ENCODE measurements at regions not wholly inside any gene's neighbourhood (a gene's known extent, or its start where the extent isn't known, plus 50 kb on each side); places are given as distances from the start of the nearest gene placed in this dataset.
A peak's percentile ranks its signal among the peaks of the same experiment; 100 is the strongest.

DNA sequence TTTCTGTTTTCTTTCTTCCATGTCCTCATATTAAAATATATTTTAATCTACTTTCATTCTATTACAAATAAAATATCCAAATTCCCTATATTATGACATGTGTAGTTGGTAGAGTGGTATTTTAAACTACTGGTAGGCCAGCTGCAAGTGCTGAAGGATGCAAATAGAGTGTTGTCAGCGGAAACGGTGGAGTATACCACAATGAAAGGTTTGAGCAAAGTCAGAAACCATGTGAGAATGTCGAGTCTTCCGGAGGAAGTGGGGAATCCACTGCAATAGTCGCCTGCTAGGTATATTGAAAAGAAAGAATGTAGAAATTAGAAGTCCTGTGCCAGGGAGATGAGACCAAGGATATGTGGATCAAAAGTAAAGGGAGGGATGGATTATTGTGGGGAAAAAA lies 373.9 kb downstream of the DSEL start:
- ATAC-seq, result no peak
- 58 to 81% methylated on average over 5 of the region's 5 CpGs for WGBS, 2 donors
- peaks cover 6% of the 10 kb centered on the region for H3K4me1 ChIP-seq
- H3K27me3 ChIP-seq, result no peaks in the 10 kb centered on the region
- intact Hi-C loops (cut with DNase I), result no loop called here
- H3K4me3 ChIP-seq, result no peak overlapping the region
- no peak for TF ChIP-seq CTCF (IDR thresholded peaks at IDR 0.05)
- no peak for TF ChIP-seq POLR2A (IDR thresholded peaks at IDR 0.05)
- H3K27ac ChIP-seq, result no peak overlapping the region
- DNase-seq, result no peak
- no peaks in the 10 kb centered on the region for H3K9me3 ChIP-seq
- no peaks in the 10 kb centered on the region for H3K36me3 ChIP-seq (replicated peaks in 1 of 2; ENCODE audit: insufficient read depth in 1 of 2, low read depth in 2 of 2)

- Histone ChIP-seq H3K4me3 (no peak overlapping the region), H3K27me3 (no peaks in the 10 kb centered on the region), H3K4me1 (peaks cover 3% of the 10 kb centered on the region), H3K36me3 (replicated peaks in 1 of 2; ENCODE audit: insufficient read depth in 1 of 2, low read depth in 2 of 2) (no peaks in the 10 kb centered on the region), H3K9me3 (no peaks in the 10 kb centered on the region), H3K27ac (no peak overlapping the region)
- TF ChIP-seq CTCF (IDR thresholded peaks at IDR 0.05) (no peak), POLR2A (IDR thresholded peaks at IDR 0.05) (no peak)
- intact Hi-C loops (cut with DNase I), result no loop called here
- 64 to 66% methylated on average over 2 of the region's 2 CpGs for WGBS, 2 donors
- no peak for ATAC-seq
- DNase-seq, result no peak
Measured at GRCh38 chr18:67140495-67140894, 376.0 kb downstream of the DSEL start.

DNA sequence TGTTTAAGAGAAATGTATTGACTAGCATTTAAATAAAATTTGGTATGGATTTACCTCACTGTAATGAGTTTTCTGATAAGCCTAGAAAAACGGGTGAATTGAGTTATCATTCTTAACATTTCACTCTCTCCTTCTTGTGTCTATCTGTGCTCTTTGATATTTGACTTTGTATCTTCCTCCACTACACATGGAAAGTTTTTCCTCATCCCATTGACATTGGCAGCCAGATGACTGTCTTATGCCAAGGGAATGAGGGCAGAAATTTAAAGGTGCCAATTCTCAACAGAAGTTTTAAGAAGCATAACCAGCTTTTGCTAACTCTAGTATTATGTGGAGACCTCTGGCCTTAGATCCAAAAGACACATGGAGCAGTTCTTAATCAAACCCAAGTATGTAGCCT lies 376.6 kb downstream of the DSEL start:
- 25% methylated on average over 1 of the region's 1 CpG for WGBS, 2 donors
- TF ChIP-seq POLR2A (IDR thresholded peaks at IDR 0.05), result no peak
- TF ChIP-seq CTCF (IDR thresholded peaks at IDR 0.05), result no peak
- Histone ChIP-seq H3K27me3 (no peaks in the 10 kb centered on the region), H3K36me3 (replicated peaks in 1 of 2; ENCODE audit: insufficient read depth in 1 of 2, low read depth in 2 of 2) (no peaks in the 10 kb centered on the region), H3K27ac (no peak overlapping the region), H3K4me3 (no peak overlapping the region), H3K9me3 (no peaks in the 10 kb centered on the region), H3K4me1 (no peaks in the 10 kb centered on the region)
- intact Hi-C loops (cut with DNase I), result no loop called here
- DNase-seq (no peak), ATAC-seq (no peak)

DNA sequence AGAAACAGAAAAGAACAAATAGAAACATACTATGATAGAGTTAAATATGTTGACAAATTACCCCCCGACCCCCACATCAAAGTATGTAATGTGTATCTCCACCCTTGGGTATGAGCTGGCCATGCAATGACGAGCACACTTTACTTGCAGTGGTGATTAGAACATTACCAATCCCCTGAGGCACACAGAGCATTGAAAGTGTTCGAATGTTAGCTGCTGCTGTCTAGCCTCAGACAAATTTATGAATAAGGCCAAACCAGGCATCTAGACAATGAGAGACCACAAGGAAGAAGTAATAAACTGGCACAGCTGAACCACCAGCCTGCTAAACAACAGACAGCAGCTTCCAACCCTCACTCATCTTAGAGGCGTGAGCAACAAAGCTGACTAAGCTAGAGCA lies 380.5 kb downstream of the DSEL start:
- no peaks in the 10 kb centered on the region for H3K9me3 ChIP-seq
- DNase-seq (no peak), ATAC-seq (no peak)
- TF ChIP-seq POLR2A (IDR thresholded peaks at IDR 0.05), result no peak
- no peak for TF ChIP-seq CTCF (IDR thresholded peaks at IDR 0.05)
- intact Hi-C loops (cut with DNase I), result no loop called here
- H3K4me1 ChIP-seq, result no peaks in the 10 kb centered on the region
- no peaks in the 10 kb centered on the region for H3K36me3 ChIP-seq (replicated peaks in 1 of 2; ENCODE audit: insufficient read depth in 1 of 2, low read depth in 2 of 2)
- no peak overlapping the region for H3K27ac ChIP-seq
- H3K4me3 ChIP-seq, result no peak overlapping the region
- no peaks in the 10 kb centered on the region for H3K27me3 ChIP-seq
- 51 to 61% methylated on average over 4 of the region's 4 CpGs for WGBS, 2 donors

DNA sequence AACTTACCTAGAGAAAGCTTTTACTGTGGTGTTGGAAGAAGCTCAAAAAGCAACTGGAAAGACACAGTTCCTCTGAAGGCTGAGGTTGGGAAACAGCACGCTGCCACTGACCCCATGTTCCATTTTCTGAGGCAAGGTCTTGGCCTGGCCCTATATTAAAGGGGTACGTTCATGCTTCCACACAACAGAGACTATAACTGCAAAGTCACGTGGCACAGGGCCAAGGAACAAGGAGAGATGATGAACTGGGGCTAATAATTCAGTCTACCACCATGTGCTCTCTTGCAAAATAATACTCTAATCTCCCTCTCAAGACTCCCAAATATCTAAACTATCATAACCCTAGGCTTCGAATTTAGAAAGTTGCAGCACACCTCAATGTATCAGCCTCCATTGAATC lies 381.6 kb downstream of the DSEL start:
- no peaks in the 10 kb centered on the region for H3K4me1 ChIP-seq
- WGBS, 2 donors, result 60 to 63% methylated on average over 4 of the region's 4 CpGs

More for the DNA sequence above, 381.6 kb downstream of the DSEL start:
- no peak overlapping the region for H3K4me3 ChIP-seq
- H3K36me3 ChIP-seq (replicated peaks in 1 of 2; ENCODE audit: insufficient read depth in 1 of 2, low read depth in 2 of 2), result no peaks in the 10 kb centered on the region
- TF ChIP-seq POLR2A (IDR thresholded peaks at IDR 0.05) (no peak), CTCF (IDR thresholded peaks at IDR 0.05) (no peak)
- H3K9me3 ChIP-seq, result no peaks in the 10 kb centered on the region
- DNase-seq, result peak in 1 of 4 donors; percentile 13
- intact Hi-C loops (cut with DNase I), result no loop called here
- ATAC-seq, result no peak
- H3K27ac ChIP-seq, result no peak overlapping the region
- H3K27me3 ChIP-seq, result no peaks in the 10 kb centered on the region
